NCI-H2107 treated with DMSO at 0.1 percent for 48 hours (cell line): ENCODE measurements at regions not wholly inside any gene's neighbourhood (a gene's known extent, or its start where the extent isn't known, plus 50 kb on each side); places are given as distances from the start of the nearest gene placed in this dataset.
"Not testable (repeated sequence)": the region's sequence is repeated elsewhere in the genome, so short reads cannot be mapped to it uniquely, and the experiment has no call there.

Experiments used
- DNase-seq: peaks from one replicate; lab custom pipeline; 2025; ENCODE audit not compliant: unreplicated experiment; lab: John Stamatoyannopoulos, UW

GRCh38 chr3:95227092-95227491 lies 1164.2 kb downstream of the NSUN3 start:
- DNase-seq, result no peak

GRCh38 chr3:95228416-95228815 lies 1165.6 kb downstream of the NSUN3 start:
- DNase-seq, result no peak

GRCh38 chr3:95235916-95236315 lies 1173.1 kb downstream of the NSUN3 start:
- no peak for DNase-seq

- no peak for DNase-seq
Observed at GRCh38 chr3:95237783-95238182, 1174.9 kb downstream of the NSUN3 start.

- no peak for DNase-seq
Observed at GRCh38 chr3:95240395-95240794, 1177.5 kb downstream of the NSUN3 start.

- DNase-seq, result not testable (repeated sequence)
Observed at GRCh38 chr3:95241256-95241655, 1178.4 kb downstream of the NSUN3 start.

GRCh38 chr3:95246413-95246812 lies 1183.6 kb downstream of the NSUN3 start:
- DNase-seq, result no peak

GRCh38 chr3:95254061-95254460 lies 1191.2 kb downstream of the NSUN3 start:
- no peak for DNase-seq

GRCh38 chr3:95254758-95255157 lies 1191.9 kb downstream of the NSUN3 start:
- DNase-seq, result no peak

- no peak for DNase-seq
Observed at GRCh38 chr3:95265129-95265528, 1202.3 kb downstream of the NSUN3 start.

GRCh38 chr3:95271395-95271794 lies 1208.5 kb downstream of the NSUN3 start:
- DNase-seq, result no peak

GRCh38 chr3:95272166-95272565 lies 1209.3 kb downstream of the NSUN3 start:
- no peak for DNase-seq

- DNase-seq, result no peak
Observed at GRCh38 chr3:95272781-95273180, 1209.9 kb downstream of the NSUN3 start.

- no peak for DNase-seq
Observed at GRCh38 chr3:95277613-95278012, 1214.8 kb downstream of the NSUN3 start.

GRCh38 chr3:95280711-95281352 lies 1218.0 kb downstream of the NSUN3 start:
- no peak for DNase-seq

GRCh38 chr3:95289295-95289694 lies 1226.4 kb downstream of the NSUN3 start:
- no peak for DNase-seq

- DNase-seq, result no peak
Observed at GRCh38 chr3:95297581-95297980, 1234.7 kb downstream of the NSUN3 start.

GRCh38 chr3:95302044-95302443 lies 1239.2 kb downstream of the NSUN3 start:
- no peak for DNase-seq

GRCh38 chr3:95310560-95310959 lies 1247.7 kb downstream of the NSUN3 start:
- DNase-seq, result no peak

GRCh38 chr3:95311272-95311671 lies 1248.4 kb downstream of the NSUN3 start:
- DNase-seq, result no peak

GRCh38 chr3:95312650-95313049 lies 1249.8 kb downstream of the NSUN3 start:
- DNase-seq, result no peak

GRCh38 chr3:95319921-95320494 lies 1257.1 kb downstream of the NSUN3 start:
- DNase-seq, result no peak

GRCh38 chr3:95327478-95327877 lies 1264.6 kb downstream of the NSUN3 start:
- no peak for DNase-seq
